GM08714 (cell line): ENCODE measurements at regions not wholly inside any gene's neighbourhood (a gene's known extent, or its start where the extent isn't known, plus 50 kb on each side); places are given as distances from the start of the nearest gene placed in this dataset.

ENCODE experiments used
- H3K4me3 ChIP-seq: fragments of 200-500 bp; sonication (Bioruptor generic); 2 replicates; pipeline ENCODE4 v1.5.1; 2014; ENCODE audit warnings: mild to moderate bottlenecking, low read length, inconsistent platforms
- ZNF274 ChIP-seq: IDR thresholded peaks from 2 replicates; pipeline ENCODE4 v1.6.1; 2012; ENCODE audit warnings: mild to moderate bottlenecking, low read depth, low read length

GRCh38 chr6:108745664-108746336, 102.4 kb upstream of the ARMC2 start:
- no peak for TF ChIP-seq ZNF274
- no peak overlapping the region for H3K4me3 ChIP-seq

- TF ChIP-seq ZNF274: no peak
Measured at GRCh38 chr6:108746366-108746765, 101.9 kb upstream of the ARMC2 start.

GRCh38 chr6:108746836-108747575, 101.2 kb upstream of the ARMC2 start:
- no peak overlapping the region for H3K4me3 ChIP-seq
- no peak for TF ChIP-seq ZNF274

More at GRCh38 chr6:108746366-108746765, 101.9 kb upstream of the ARMC2 start:
- H3K4me3 ChIP-seq: no peak overlapping the region

- no peak for TF ChIP-seq ZNF274
- no peak overlapping the region for H3K4me3 ChIP-seq
Measured at GRCh38 chr6:108748055-108748454, 100.2 kb upstream of the ARMC2 start.

- no peak for TF ChIP-seq ZNF274
- no peak overlapping the region for H3K4me3 ChIP-seq
Measured at GRCh38 chr6:108748959-108749358, 99.3 kb upstream of the ARMC2 start.

GRCh38 chr6:108750801-108751200, 97.4 kb upstream of the ARMC2 start:
- no peak for TF ChIP-seq ZNF274
- no peak overlapping the region for H3K4me3 ChIP-seq

- TF ChIP-seq ZNF274: no peak
- H3K4me3 ChIP-seq: no peak overlapping the region
Measured at GRCh38 chr6:108751282-108751681, 96.9 kb upstream of the ARMC2 start.

- no peak overlapping the region for H3K4me3 ChIP-seq
- no peak for TF ChIP-seq ZNF274
Measured at GRCh38 chr6:108751851-108752732, 96.1 kb upstream of the ARMC2 start.

- TF ChIP-seq ZNF274: no peak
- no peak overlapping the region for H3K4me3 ChIP-seq
Measured at GRCh38 chr6:108752733-108753590, 95.3 kb upstream of the ARMC2 start.

GRCh38 chr6:108755257-108756240, 92.7 kb upstream of the ARMC2 start:
- TF ChIP-seq ZNF274: no peak
- H3K4me3 ChIP-seq: no peak overlapping the region

- TF ChIP-seq ZNF274: no peak
- no peak overlapping the region for H3K4me3 ChIP-seq
Measured at GRCh38 chr6:108757357-108757756, 90.9 kb upstream of the ARMC2 start.

- no peak for TF ChIP-seq ZNF274
- H3K4me3 ChIP-seq: no peak overlapping the region
Measured at GRCh38 chr6:108758884-108759283, 89.3 kb upstream of the ARMC2 start.
